Body of pancreas (tissue), 4 donors: ENCODE measurements at regions not wholly inside any gene's neighbourhood (a gene's known extent, or its start where the extent isn't known, plus 50 kb on each side); places are given as distances from the start of the nearest gene placed in this dataset.

ENCODE experiments used
- POLR2A ChIP-seq, 3 donors: fragments of 450-650 bp; IDR thresholded peaks; one replicate each; pipeline ENCODE4 v1.6.1; 2016; ENCODE audit warnings: antibody characterized with exemption in 3 of 3, mild to moderate bottlenecking in 2 of 3
- TF ChIP-seq, protein P1 (sequence below), 7 experiments: fragments of 450-650 bp in 4 of 7; fragments of 200-600 bp in 3 of 7; sonication (generic) in 3 of 7; IDR thresholded peaks; one replicate each; pipeline ENCODE4 v1.5.1; 2016 to 2019; ENCODE audit warnings: antibody characterized with exemption in 7 of 7

DNA sequence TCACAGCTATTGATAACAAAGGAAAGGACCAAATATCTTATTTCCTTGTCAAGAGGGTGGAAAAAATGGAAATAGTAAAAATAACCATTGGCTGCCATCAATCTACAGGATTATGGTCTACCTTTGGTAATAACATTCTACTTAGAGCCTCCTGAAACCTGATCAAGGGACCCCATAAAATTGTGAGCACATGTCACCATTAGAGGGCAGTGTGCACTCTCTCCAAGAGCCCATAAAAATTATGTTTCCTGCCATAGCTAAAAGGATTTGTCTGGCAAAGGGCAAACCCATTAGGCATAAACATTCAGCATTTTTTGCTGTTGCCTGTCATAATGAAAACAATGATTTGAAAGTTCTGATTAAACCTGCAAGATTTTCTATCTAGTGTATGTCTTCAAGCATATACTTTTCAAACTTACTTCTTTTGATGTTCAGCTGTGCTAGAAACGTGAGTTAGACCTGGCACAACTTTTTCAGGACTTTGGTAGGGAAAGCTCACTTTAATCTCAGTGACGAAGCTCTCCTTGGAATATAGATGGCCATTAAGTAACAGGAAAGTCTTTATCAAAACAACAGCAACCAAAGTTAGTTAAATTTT, 120.7 kb upstream of the ZFP64 start:
- TF ChIP-seq, protein P1, sequence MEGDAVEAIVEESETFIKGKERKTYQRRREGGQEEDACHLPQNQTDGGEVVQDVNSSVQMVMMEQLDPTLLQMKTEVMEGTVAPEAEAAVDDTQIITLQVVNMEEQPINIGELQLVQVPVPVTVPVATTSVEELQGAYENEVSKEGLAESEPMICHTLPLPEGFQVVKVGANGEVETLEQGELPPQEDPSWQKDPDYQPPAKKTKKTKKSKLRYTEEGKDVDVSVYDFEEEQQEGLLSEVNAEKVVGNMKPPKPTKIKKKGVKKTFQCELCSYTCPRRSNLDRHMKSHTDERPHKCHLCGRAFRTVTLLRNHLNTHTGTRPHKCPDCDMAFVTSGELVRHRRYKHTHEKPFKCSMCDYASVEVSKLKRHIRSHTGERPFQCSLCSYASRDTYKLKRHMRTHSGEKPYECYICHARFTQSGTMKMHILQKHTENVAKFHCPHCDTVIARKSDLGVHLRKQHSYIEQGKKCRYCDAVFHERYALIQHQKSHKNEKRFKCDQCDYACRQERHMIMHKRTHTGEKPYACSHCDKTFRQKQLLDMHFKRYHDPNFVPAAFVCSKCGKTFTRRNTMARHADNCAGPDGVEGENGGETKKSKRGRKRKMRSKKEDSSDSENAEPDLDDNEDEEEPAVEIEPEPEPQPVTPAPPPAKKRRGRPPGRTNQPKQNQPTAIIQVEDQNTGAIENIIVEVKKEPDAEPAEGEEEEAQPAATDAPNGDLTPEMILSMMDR (IDR thresholded peaks at IDR 0.05) = peak; percentile 59 to 78 (median 61)
- TF ChIP-seq POLR2A (IDR thresholded peaks at IDR 0.05) = no peak
